GM23338 (cell line): ENCODE measurements at regions not wholly inside any gene's neighbourhood (a gene's known extent, or its start where the extent isn't known, plus 50 kb on each side); places are given as distances from the start of the nearest gene placed in this dataset.

ENCODE experiments used
- ATAC-seq: fragments of 200-7000 bp; cut with Tn5 transposase; 3 replicates; pipeline ENCODE4 v1.9.1; 2020
- DNase-seq: peaks from one replicate; pipeline ENCODE4 v3.0.0-alpha.2; 2015; ENCODE audit warnings: low spot score
- H2AFZ ChIP-seq: fragments of 200-600 bp; sonication (generic); 2 replicates; pipeline ENCODE4 v1.8.0; 2016; ENCODE audit warnings: antibody characterized with exemption, mild to moderate bottlenecking, moderate library complexity
- H3F3A ChIP-seq: fragments of 200-600 bp; sonication (generic); replicated peaks from 2 replicates; pipeline ENCODE4 v1.8.0; 2017; ENCODE audit warnings: antibody characterized with exemption, mixed run types, low read depth
- H3K27ac ChIP-seq: fragments of 200-600 bp; sonication (generic); 2 replicates; pipeline ENCODE4 v1.6.1; 2016; ENCODE audit warnings: low read depth
- H3K27me3 ChIP-seq: fragments of 200-600 bp; sonication (generic); 2 replicates; pipeline ENCODE4 v1.8.0; 2016; ENCODE audit warnings: mild to moderate bottlenecking, mixed run types, moderate library complexity; ENCODE audit not compliant: insufficient read depth
- H3K36me3 ChIP-seq: fragments of 200-600 bp; sonication (generic); 2 replicates; pipeline ENCODE4 v1.8.0; 2016; ENCODE audit warnings: mild to moderate bottlenecking; ENCODE audit not compliant: insufficient read depth
- H3K4me1 ChIP-seq: fragments of 200-600 bp; sonication (generic); 2 replicates; pipeline ENCODE4 v1.8.0; 2016; ENCODE audit warnings: mild to moderate bottlenecking, moderate library complexity; ENCODE audit not compliant: insufficient read depth
- H3K4me2 ChIP-seq: fragments of 200-600 bp; sonication (generic); 2 replicates; pipeline ENCODE4 v1.7.1; 2017; ENCODE audit warnings: mixed run types
- H3K4me3 ChIP-seq: fragments of 200-600 bp; sonication (generic); 2 replicates; pipeline ENCODE4 v1.6.1; 2016; ENCODE audit warnings: mixed run types
- H3K79me2 ChIP-seq: fragments of 200-600 bp; sonication (generic); replicated peaks from 2 replicates; pipeline ENCODE4 v1.8.0; 2017; ENCODE audit warnings: mild to moderate bottlenecking; ENCODE audit not compliant: insufficient read depth
- H3K9me2 ChIP-seq: fragments of 200-600 bp; sonication (generic); 2 replicates; pipeline ENCODE4 v1.8.0; 2017; ENCODE audit not compliant: insufficient read depth
- H4K20me1 ChIP-seq: fragments of 200-600 bp; sonication (generic); replicated peaks from 2 replicates; pipeline ENCODE4 v1.8.0; 2017; ENCODE audit warnings: mild to moderate bottlenecking; ENCODE audit not compliant: insufficient read depth
- H3K27ac Mint-ChIP-seq: 2 replicates; pipeline ENCODE4 v1.8.0; 2020; ENCODE audit warnings: inconsistent platforms, mild to moderate bottlenecking, moderate library complexity, mixed read lengths
- H3K27me3 Mint-ChIP-seq: 3 replicates; pipeline ENCODE4 v1.8.0; 2022; ENCODE audit warnings: low read depth, mild to moderate bottlenecking, moderate library complexity, mixed read lengths, inconsistent platforms; ENCODE audit not compliant: insufficient read depth, poor library complexity
- H3K36me3 Mint-ChIP-seq: 3 replicates; pipeline ENCODE4 v1.8.0; 2021; ENCODE audit warnings: low read depth, mild to moderate bottlenecking, inconsistent platforms, moderate library complexity, mixed read lengths
- H3K4me1 Mint-ChIP-seq: 3 replicates; pipeline ENCODE4 v1.8.0; 2020; ENCODE audit warnings: mild to moderate bottlenecking, inconsistent platforms, mixed read lengths
- H3K4me3 Mint-ChIP-seq: 3 replicates; pipeline ENCODE4 v1.8.0; 2021; ENCODE audit warnings: moderate library complexity, mild to moderate bottlenecking, inconsistent platforms, mixed read lengths
- H3K9me3 Mint-ChIP-seq: 3 replicates; pipeline ENCODE4 v1.8.0; 2020; ENCODE audit warnings: moderate library complexity, mild to moderate bottlenecking, inconsistent platforms, mixed read lengths
- CREB1 ChIP-seq: fragments of 250-450 bp; sonication (Bioruptor Pico); IDR thresholded peaks from 2 replicates; pipeline ENCODE4 v1.5.0; 2020; ENCODE audit warnings: low read depth, mild to moderate bottlenecking, moderate library complexity
- EZH2 ChIP-seq: fragments of 200-600 bp; sonication (generic); IDR thresholded peaks from one replicate; pipeline ENCODE4 v1.8.0; 2017; ENCODE audit warnings: antibody characterized with exemption, mild to moderate bottlenecking, low read depth; ENCODE audit not compliant: unreplicated experiment
- EZH2phosphoT487 ChIP-seq: fragments of 200-600 bp; sonication (generic); IDR thresholded peaks from one replicate; pipeline ENCODE4 v1.8.1; 2018; ENCODE audit warnings: antibody characterized with exemption; ENCODE audit not compliant: unreplicated experiment
- JUNB ChIP-seq: IDR thresholded peaks from one replicate; pipeline ENCODE4 v1.6.1; 2016; ENCODE audit warnings: antibody characterized with exemption; ENCODE audit not compliant: unreplicated experiment
- NANOG ChIP-seq: IDR thresholded peaks from 2 replicates; pipeline ENCODE4 v1.6.1; 2016; ENCODE audit warnings: antibody characterized with exemption, borderline replicate concordance
- ZNF114 ChIP-seq: fragments of 250-450 bp; sonication (Bioruptor Pico); IDR thresholded peaks from 2 replicates; pipeline ENCODE4 v1.5.0; 2020; ENCODE audit warnings: mild to moderate bottlenecking, moderate library complexity
- ZNF331 ChIP-seq: fragments of 250-450 bp; sonication (Bioruptor Pico); IDR thresholded peaks from 2 replicates; pipeline ENCODE4 v1.5.0; 2020; ENCODE audit warnings: low read depth, mild to moderate bottlenecking, moderate library complexity
- TF ChIP-seq, protein P1 (sequence below): fragments of 250-450 bp; sonication (Bioruptor Pico); IDR thresholded peaks from 2 replicates; pipeline ENCODE4 v1.5.0; 2020; ENCODE audit warnings: mild to moderate bottlenecking, moderate library complexity
- TF ChIP-seq, protein P2 (sequence below), 2 experiments: fragments of 200-600 bp in 1 of 2; sonication (generic) in 1 of 2; conservative IDR thresholded peaks; 2 replicates each; pipeline versions ENCODE4 v1.5.1 to v1.6.1; 2016 to 2017; ENCODE audit warnings: antibody characterized with exemption in 2 of 2, low read depth in 2 of 2, mild to moderate bottlenecking in 2 of 2, moderate library complexity in 1 of 2

DNA sequence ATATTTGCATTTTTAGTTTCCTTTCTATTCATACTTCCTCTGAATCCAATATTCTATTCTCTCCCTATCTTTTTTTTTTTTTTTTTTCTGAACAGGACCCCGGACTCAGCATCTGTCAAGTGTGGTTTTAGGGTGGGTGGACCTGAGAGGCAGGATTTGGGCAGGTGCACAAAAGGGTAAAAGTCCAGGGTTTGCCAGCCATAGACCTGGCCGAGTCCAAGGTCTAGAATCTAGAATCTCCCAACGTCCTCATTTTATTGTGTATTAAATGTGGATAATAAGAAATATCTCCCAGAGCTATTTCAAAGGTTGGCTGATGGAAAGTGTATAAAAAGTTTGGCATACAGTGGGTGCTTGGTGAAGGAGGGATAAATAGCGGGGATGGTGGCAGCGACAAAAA is 273.3 kb upstream of the MAF start (continued):
- TF ChIP-seq JUNB (no peak), CREB1 (CRISPR knock-in tag) (no peak), EZH2phosphoT487 (no peak), NANOG (no peak), ZNF331 (no peak), ZNF114 (no peak), EZH2 (no peak)
- TF ChIP-seq, protein P1, sequence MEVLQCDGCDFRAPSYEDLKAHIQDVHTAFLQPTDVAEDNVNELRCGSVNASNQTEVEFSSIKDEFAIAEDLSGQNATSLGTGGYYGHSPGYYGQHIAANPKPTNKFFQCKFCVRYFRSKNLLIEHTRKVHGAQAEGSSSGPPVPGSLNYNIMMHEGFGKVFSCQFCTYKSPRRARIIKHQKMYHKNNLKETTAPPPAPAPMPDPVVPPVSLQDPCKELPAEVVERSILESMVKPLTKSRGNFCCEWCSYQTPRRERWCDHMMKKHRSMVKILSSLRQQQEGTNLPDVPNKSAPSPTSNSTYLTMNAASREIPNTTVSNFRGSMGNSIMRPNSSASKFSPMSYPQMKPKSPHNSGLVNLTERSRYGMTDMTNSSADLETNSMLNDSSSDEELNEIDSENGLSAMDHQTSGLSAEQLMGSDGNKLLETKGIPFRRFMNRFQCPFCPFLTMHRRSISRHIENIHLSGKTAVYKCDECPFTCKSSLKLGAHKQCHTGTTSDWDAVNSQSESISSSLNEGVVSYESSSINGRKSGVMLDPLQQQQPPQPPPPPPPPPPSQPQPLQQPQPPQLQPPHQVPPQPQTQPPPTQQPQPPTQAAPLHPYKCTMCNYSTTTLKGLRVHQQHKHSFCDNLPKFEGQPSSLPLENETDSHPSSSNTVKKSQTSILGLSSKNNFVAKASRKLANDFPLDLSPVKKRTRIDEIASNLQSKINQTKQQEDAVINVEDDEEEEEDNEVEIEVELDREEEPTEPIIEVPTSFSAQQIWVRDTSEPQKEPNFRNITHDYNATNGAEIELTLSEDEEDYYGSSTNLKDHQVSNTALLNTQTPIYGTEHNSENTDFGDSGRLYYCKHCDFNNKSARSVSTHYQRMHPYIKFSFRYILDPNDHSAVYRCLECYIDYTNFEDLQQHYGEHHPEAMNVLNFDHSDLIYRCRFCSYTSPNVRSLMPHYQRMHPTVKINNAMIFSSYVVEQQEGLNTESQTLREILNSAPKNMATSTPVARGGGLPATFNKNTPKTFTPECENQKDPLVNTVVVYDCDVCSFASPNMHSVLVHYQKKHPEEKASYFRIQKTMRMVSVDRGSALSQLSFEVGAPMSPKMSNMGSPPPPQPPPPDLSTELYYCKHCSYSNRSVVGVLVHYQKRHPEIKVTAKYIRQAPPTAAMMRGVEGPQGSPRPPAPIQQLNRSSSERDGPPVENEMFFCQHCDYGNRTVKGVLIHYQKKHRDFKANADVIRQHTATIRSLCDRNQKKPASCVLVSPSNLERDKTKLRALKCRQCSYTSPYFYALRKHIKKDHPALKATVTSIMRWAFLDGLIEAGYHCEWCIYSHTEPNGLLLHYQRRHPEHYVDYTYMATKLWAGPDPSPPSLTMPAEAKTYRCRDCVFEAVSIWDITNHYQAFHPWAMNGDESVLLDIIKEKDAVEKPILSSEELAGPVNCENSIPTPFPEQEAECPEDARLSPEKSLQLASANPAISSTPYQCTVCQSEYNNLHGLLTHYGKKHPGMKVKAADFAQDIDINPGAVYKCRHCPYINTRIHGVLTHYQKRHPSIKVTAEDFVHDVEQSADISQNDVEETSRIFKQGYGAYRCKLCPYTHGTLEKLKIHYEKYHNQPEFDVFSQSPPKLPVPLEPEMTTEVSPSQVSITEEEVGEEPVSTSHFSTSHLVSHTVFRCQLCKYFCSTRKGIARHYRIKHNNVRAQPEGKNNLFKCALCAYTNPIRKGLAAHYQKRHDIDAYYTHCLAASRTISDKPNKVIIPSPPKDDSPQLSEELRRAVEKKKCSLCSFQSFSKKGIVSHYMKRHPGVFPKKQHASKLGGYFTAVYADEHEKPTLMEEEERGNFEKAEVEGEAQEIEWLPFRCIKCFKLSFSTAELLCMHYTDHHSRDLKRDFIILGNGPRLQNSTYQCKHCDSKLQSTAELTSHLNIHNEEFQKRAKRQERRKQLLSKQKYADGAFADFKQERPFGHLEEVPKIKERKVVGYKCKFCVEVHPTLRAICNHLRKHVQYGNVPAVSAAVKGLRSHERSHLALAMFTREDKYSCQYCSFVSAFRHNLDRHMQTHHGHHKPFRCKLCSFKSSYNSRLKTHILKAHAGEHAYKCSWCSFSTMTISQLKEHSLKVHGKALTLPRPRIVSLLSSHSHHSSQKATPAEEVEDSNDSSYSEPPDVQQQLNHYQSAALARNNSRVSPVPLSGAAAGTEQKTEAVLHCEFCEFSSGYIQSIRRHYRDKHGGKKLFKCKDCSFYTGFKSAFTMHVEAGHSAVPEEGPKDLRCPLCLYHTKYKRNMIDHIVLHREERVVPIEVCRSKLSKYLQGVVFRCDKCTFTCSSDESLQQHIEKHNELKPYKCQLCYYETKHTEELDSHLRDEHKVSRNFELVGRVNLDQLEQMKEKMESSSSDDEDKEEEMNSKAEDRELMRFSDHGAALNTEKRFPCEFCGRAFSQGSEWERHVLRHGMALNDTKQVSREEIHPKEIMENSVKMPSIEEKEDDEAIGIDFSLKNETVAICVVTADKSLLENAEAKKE, result no peak

DNA sequence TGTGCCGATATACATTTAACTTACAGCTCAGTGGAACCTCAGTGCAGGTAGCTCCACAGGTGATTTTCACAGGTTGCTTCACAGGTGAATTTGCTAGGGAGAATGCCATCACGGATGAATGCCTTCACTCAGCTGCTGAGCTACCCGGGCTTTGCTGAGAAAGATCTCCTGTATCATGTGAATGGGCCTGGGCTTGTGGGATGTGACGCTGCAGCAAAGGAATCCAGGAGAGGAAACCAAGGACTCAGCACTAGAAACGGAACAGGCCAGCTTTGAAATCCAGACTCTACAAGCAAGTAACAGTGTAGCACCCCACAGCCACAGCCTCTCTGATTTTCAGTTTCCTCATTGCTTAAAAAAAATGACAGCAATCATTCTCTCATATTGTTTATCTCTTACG is 271.4 kb upstream of the MAF start:
- Histone ChIP-seq H3K4me2 (no peak overlapping the region), H3K27ac (no peak overlapping the region), H3K4me3 (no peak overlapping the region), H4K20me1 (no peaks in the 10 kb centered on the region), H3F3A (no peaks in the 10 kb centered on the region), H3K36me3 (no peaks in the 10 kb centered on the region), H3K27me3 (no peaks in the 10 kb centered on the region), H2AFZ (no peak overlapping the region), H3K79me2 (no peaks in the 10 kb centered on the region), H3K9me2 (peaks cover 19% of the 10 kb centered on the region; the same call in 1 of the 2 replicates), H3K4me1 (no peaks in the 10 kb centered on the region)
- H3K4me3 Mint-ChIP-seq, result no peak overlapping the region
- peaks cover 2% of the 10 kb centered on the region for H3K27me3 Mint-ChIP-seq
- no peak for DNase-seq
- H3K36me3 Mint-ChIP-seq, result no peaks in the 10 kb centered on the region
- H3K27ac Mint-ChIP-seq, result no peak overlapping the region
- H3K9me3 Mint-ChIP-seq, result no peaks in the 10 kb centered on the region
- ATAC-seq, result no peak
- H3K4me1 Mint-ChIP-seq, result no peaks in the 10 kb centered on the region
- TF ChIP-seq EZH2phosphoT487, result no peak
- TF ChIP-seq, protein P2, sequence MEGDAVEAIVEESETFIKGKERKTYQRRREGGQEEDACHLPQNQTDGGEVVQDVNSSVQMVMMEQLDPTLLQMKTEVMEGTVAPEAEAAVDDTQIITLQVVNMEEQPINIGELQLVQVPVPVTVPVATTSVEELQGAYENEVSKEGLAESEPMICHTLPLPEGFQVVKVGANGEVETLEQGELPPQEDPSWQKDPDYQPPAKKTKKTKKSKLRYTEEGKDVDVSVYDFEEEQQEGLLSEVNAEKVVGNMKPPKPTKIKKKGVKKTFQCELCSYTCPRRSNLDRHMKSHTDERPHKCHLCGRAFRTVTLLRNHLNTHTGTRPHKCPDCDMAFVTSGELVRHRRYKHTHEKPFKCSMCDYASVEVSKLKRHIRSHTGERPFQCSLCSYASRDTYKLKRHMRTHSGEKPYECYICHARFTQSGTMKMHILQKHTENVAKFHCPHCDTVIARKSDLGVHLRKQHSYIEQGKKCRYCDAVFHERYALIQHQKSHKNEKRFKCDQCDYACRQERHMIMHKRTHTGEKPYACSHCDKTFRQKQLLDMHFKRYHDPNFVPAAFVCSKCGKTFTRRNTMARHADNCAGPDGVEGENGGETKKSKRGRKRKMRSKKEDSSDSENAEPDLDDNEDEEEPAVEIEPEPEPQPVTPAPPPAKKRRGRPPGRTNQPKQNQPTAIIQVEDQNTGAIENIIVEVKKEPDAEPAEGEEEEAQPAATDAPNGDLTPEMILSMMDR (conservative IDR thresholded peaks at IDR 0.05; ENCODE audit: low read depth in 2 of 2), result no peak
- TF ChIP-seq CREB1 (CRISPR knock-in tag), result no peak
- TF ChIP-seq, protein P1, result no peak
- TF ChIP-seq JUNB, result no peak
